ENCODE measurements at regions not wholly inside any gene's neighbourhood (a gene's known extent, or its start where the extent isn't known, plus 50 kb on each side); places are given as distances from the start of the nearest gene placed in this dataset.

DNA sequence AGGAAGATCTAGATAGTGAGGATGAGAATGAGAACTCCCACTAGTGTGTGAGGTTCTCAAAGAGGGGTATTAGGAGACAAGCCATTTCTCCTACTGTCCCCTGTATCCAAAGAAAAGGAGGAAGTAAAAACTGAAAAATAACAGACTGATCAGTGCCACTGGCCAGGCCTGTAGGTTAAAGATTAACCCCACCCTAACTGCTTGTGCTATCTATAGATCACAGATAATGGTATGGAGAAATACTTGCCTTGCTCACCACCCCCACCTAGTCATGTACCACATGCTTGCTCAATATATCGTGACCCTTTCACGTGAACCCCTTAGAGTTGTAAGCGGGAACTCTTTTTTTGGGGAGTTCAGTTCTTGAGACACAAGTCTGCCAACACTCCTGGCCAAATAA lies 519.7 kb upstream of the FRG2C start:
- DNase-seq (ENCODE audit: low read depth), result no peak
- TF ChIP-seq, protein P1, sequence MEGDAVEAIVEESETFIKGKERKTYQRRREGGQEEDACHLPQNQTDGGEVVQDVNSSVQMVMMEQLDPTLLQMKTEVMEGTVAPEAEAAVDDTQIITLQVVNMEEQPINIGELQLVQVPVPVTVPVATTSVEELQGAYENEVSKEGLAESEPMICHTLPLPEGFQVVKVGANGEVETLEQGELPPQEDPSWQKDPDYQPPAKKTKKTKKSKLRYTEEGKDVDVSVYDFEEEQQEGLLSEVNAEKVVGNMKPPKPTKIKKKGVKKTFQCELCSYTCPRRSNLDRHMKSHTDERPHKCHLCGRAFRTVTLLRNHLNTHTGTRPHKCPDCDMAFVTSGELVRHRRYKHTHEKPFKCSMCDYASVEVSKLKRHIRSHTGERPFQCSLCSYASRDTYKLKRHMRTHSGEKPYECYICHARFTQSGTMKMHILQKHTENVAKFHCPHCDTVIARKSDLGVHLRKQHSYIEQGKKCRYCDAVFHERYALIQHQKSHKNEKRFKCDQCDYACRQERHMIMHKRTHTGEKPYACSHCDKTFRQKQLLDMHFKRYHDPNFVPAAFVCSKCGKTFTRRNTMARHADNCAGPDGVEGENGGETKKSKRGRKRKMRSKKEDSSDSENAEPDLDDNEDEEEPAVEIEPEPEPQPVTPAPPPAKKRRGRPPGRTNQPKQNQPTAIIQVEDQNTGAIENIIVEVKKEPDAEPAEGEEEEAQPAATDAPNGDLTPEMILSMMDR (conservative IDR thresholded peaks at IDR 0.05; ENCODE audit: low read length), result no peak
- H3K4me3 ChIP-seq (ENCODE audit: low read length), result no peak overlapping the region

DNA sequence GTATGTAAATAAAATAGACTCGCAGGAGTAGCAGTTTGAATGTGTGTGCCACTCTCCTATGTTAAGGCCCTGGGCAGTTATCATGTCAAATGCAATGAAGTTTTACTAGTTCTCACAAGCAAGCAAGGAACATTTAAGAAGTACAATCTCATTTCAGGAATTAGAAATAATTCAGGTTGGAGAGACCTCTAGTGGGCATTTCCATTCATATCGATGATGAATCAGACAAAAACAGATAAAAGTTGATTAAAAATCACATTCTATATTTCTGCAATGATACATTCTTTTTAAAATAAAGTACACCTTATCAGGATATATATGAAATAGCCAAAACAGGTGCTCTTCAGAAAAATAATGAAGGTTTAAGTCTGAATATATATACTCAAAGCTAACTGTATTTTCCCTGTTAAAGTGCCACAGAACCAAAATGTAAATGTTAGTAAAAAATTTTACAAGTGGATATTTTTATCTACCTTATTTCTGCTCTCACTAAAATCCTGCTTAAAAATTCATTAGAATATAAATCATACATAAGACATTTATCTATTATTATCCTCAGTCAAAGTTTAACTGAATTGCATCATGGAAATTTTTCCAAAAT lies 492.4 kb upstream of the FRG2C start:
- DNase-seq (ENCODE audit: low read depth), result peak; percentile 13
- no peak overlapping the region for H3K4me3 ChIP-seq (ENCODE audit: low read length)
- TF ChIP-seq, protein P1 (conservative IDR thresholded peaks at IDR 0.05; ENCODE audit: low read length), result peak; percentile 55

DNA sequence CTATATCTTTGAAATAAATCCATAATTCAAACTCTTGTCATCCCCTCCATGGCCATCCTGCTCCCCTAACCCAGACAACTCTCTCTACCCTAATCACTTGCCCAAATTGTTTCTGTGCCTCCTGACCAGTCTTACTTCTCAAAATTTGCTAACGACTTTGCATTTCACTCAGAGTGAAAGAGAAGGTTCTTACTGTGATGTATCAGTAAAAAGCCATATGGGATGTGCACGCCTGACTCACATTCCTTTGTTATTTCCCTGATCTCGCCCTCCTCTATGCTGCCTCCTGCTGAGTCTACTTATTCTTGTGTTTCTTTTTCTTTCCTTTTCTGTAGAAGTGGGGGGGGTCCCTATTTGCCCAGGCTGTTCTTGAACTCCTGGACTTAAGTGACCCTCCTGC lies 487.2 kb upstream of the FRG2C start:
- TF ChIP-seq, protein P1 (conservative IDR thresholded peaks at IDR 0.05; ENCODE audit: low read length), result no peak
- no peak overlapping the region for H3K4me3 ChIP-seq (ENCODE audit: low read length)
- DNase-seq (ENCODE audit: low read depth), result peak; percentile 7

DNA sequence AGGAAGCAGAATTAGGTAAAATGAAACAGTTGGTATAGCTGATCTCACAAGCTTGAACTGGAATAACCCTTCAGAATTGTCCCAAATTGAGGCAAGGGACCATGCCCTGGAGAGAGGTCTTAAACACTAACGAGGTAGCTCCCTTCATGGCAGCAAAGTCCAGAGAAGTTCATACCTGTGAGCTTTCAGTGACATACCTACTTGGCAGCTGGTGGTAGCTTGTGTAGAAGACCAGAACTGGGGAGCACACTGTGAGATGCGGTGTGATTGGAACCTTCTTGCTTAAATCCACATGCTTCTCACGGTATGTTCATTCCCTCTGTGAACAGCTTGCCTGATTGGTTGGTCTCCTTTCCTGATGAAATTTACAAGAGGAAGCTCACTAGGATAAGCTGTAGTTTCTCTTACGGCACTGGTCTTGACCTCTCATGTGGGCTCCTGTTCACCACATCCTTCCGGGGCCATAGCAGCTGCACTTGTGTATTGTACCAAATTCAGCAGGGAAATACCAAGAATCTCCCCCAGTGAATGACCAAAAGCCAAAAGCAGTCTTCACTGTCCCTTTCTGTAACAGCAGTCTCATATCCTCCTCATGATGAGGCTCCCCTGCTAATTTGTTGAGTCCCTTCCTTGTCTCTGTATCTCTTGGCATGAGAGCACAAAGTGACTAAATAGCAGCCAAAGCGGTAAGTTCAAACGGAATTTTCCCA lies 483.7 kb upstream of the FRG2C start:
- TF ChIP-seq, protein P1 (conservative IDR thresholded peaks at IDR 0.05; ENCODE audit: low read length), result no peak
- no peak overlapping the region for H3K4me3 ChIP-seq (ENCODE audit: low read length)
- no peak for DNase-seq (ENCODE audit: low read depth)

DNA sequence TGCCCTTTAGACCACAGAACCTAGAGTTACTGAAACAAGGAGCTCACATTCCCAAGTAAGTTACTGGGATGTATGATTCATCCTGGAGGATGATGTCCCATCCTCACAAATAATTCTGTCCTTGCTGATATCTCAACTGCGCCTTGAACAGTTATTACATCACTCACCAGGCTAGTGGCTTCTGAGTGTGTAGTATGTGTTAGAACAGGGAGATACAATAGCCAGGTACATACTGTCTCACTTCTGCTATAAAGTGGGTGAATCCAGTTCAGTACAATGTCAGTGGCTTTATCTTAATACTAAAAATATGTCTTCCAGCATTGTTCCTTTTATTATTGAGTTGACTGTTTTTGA lies 483.2 kb upstream of the FRG2C start:
- no peak overlapping the region for H3K4me3 ChIP-seq (ENCODE audit: low read length)
- TF ChIP-seq, protein P1 (conservative IDR thresholded peaks at IDR 0.05; ENCODE audit: low read length), result no peak
- DNase-seq (ENCODE audit: low read depth), result no peak

DNA sequence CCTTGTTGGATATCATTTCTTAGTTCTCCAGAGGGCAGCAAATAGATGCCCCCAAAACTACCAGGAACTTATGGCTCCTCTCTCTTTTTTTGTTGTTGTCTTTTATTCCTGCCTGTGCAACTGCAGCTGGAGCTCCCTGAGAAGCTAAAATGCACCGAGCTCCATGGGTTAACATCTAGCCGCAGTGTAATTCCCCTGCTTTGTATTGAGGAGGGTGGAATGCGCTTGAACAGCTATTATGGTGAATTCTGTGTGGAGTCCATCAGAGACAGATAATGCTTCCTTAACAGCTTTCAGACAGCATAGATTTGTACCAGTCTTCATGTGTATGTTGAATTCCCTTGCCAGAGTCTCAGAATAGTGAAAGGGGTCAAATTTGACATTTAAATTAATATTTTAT lies 475.2 kb upstream of the FRG2C start:
- TF ChIP-seq, protein P1 (conservative IDR thresholded peaks at IDR 0.05; ENCODE audit: low read length), result no peak
- no peak overlapping the region for H3K4me3 ChIP-seq (ENCODE audit: low read length)
- DNase-seq (ENCODE audit: low read depth), result no peak

DNA sequence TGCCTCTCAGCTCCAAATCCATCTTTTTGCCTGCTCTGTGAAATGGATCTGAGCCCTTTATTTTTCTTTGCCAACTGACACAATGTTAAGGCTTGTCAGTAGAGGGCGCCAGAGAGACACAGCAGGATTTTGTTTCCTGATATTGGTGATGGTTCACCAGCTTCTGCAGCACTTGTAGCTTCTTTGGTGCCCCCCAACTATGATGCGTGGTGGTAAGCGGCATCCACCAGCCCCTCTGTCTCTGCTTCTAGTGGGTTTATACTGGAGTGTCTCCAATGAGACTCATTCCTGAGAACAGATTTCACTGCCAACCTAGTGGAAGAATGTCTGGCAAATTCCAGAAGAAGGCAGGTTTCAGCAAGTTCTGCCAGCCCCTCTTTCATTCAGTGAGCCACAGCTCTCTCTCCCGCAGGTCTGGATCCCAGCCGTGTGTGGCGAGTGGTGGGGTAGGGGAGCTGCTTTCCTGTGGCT lies 471.9 kb upstream of the FRG2C start:
- peak; percentile 42 for DNase-seq (ENCODE audit: low read depth)
- H3K4me3 ChIP-seq (ENCODE audit: low read length), result no peak overlapping the region
- TF ChIP-seq, protein P1 (conservative IDR thresholded peaks at IDR 0.05; ENCODE audit: low read length), result peak; percentile 90

Data from AG10803 (cell line).